GM21723 (cell line): ENCODE measurements at regions not wholly inside any gene's neighbourhood (a gene's known extent, or its start where the extent isn't known, plus 50 kb on each side); places are given as distances from the start of the nearest gene placed in this dataset.

Experiments used
- ATAC-seq: cut with Tn5 transposase; IDR thresholded peaks from one replicate; pipeline ENCODE4 v1.9.1; 2021; ENCODE audit warnings: mild to moderate bottlenecking, moderate library complexity; ENCODE audit not compliant: unreplicated experiment

DNA sequence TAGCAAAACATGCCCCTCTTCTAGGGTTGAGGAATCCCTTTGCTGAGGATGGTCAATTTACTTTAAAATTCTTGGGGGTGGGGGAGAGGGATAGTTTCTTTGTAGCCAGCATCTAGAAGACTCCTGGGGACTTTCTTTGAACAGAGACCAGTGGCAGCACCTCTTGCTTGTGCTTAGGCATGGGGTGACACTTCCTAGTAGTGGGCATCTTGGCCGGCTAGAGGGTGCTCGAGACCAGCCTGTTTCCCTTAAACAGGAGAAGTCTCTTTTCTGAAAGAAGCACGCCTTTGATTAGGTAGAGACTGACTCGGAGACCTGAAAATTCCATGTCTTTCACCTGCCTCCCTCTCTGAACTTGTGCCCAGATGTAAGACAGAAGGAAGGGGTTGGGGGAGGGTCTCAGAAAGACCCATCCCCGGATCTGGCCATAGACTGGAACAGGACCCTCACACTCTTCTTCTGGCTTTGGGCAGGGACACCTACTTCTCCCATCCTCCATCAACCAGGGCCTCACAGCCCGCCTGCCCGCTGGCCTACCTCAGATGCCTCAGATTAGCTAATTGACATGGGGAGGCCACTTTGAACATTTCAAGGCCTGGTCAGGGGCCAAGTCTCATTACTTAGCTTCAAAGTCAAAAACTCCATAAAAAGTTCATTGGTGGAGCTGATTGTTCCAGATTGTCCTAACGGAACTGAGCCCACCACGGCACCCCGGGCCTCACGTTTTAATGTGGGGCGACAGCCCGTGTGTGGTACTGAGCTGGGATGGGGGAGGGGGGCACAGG lies 172.2 kb downstream of the CDC5L start:
- ATAC-seq = no peak

GRCh38 chr6:44560458-44561059 lies 173.1 kb downstream of the CDC5L start:
- ATAC-seq = no peak

- ATAC-seq = no peak
Measured at GRCh38 chr6:44561060-44561623, 173.6 kb downstream of the CDC5L start.

GRCh38 chr6:44561832-44562665 lies 174.5 kb downstream of the CDC5L start:
- ATAC-seq = no peak

DNA sequence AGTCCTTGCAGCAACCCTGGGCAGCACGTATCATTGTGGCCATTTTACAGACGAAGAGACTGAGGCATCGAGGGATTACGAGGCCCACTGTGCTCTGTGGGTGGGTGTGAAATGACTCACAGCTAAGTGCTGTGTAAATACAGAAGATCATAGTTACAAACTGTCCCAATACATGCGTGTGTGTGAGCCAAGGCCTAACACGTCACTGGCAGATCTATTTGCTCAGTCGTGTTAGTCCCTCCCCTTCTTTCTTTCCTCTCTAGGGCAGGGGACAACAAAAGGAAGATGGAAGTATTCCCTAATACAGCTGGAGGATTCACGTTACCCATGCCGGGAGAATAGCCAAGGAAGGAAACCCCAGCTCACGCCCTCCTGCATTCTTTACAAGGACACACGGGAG lies 175.9 kb downstream of the CDC5L start:
- no peak for ATAC-seq

DNA sequence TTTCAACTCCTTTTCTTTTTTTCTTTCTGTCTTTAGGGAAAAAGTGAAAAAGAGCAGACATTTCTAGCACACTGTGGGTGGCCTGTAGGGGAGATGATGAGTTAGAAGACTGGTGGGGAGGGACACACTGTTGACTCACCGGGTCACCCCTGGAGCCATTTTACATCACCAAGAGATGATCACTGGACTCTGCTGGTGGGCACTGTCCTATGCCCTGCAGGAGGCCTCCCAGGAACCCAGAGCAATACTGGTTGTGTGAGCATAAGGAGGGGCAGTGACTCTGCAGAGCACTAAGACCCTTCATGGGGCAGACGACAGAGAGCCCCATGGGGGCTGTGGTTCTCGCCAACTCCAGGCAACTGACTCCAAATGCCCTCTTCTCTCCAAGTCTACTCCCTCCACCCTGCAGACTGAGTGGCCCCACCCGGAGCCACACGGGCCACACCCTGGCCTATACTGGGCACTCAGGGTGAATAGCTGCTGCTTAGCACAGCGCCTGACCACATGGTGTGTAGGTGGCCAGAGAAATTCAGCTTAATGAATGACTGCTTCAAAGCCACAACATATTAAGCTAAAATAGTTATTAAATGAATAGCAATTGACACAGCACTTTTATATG lies 177.5 kb downstream of the CDC5L start:
- no peak for ATAC-seq

GRCh38 chr6:44567406-44567805 lies 179.9 kb downstream of the CDC5L start:
- ATAC-seq = no peak

GRCh38 chr6:44569131-44569530 lies 181.6 kb downstream of the CDC5L start:
- no peak for ATAC-seq

DNA sequence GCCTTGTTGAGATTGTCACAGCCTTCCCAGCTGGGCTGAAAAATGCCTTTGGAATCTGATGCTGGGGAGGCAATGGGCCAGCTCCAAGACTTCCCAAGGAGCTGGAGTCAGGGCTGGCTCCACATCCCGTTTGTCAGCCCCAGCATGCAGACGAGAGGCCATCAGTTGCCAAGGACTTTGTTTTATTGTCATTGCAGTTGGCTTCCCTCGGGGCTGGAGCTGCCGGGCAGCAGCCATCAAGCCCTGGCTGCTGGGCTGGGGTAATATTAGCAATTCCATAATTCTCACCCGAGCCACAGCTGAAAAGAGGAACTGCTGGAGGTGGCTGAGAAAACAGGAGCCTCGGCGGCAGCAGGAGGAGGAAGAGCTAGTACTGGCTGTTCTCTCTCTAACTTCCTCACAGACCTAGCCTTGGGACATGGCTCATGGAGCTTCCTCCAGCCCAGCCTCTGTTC lies 182.5 kb downstream of the CDC5L start:
- no peak for ATAC-seq

DNA sequence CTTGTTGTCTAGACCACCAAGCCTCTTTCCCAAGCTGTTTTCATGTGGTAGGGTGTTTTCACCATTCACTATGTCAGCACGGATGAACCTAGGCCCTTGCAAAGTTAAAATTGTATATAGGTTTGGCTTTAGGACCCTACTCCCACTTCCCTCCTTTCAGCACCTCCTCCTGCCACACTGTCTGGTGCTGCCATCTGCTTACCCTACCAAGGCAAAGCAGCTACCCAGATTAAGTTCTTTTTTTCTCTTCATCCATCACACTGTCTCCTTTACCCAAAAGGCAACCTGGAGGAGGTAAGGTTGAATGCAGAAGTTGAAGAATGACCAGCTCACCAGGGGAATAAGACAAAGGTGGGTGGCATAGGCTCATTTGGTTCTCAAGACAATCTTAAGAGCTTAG lies 184.0 kb downstream of the CDC5L start:
- no peak for ATAC-seq

GRCh38 chr6:44572346-44572745 lies 184.8 kb downstream of the CDC5L start:
- no peak for ATAC-seq

DNA sequence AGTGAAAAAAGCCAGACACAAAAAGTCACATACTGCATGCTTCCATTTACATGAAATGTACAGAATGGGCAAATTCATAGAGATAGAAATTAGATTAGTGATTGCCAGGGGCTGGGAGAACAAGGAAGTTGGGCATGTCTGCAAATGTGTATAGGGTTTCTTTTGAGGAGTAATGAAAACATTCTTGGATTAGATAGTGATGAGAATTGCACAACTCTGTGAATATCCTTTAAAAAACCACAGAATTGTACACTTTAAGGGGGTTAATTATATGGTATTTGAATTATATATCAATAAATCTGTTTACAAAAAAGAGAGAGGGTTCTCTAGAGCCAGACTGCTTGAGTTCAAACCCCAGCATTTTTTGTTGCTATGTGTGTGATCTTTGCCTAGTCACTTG lies 188.1 kb downstream of the CDC5L start:
- ATAC-seq = no peak

DNA sequence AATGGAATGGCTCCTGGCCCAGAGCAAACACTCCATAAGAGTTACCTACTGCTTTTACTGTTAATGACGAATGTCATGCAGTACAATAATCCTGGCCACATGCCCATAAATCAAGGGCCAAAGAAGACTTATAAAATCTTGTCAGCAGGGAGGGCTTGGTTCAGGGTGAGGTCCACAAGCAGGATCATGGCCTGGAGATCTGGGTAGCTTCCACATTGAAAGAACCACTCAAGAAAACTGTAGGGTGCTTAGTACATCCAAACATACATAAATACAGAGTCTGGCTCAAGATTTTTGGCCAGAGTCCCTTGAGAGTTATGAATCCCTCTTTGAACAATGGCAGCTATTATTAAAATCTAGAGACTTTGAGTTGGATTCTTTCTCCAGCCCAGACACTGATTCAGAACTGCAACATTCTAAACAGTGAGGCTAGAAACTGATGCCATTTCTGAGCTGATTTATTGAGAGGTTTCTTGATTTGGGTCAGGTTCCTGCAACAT lies 188.7 kb downstream of the CDC5L start:
- ATAC-seq = no peak

DNA sequence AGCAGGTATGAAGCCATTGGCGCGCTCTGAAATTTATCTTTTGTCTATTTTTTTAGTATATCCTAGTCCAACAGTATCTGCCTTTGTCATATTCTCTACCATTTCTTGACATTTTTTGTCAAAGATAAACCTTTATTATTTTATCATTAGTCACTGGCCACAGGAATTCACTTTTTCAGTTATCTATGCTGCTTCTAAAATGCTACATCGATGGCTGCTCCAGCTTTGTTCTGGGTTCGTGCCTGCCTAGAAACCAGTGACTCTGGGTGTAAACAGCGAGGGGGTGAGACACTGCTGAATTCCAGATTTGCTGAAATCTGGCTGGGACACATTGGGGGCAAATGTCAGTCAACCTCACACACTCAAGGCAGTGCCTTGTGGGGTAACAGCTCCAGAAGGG lies 193.4 kb downstream of the CDC5L start:
- no peak for ATAC-seq

DNA sequence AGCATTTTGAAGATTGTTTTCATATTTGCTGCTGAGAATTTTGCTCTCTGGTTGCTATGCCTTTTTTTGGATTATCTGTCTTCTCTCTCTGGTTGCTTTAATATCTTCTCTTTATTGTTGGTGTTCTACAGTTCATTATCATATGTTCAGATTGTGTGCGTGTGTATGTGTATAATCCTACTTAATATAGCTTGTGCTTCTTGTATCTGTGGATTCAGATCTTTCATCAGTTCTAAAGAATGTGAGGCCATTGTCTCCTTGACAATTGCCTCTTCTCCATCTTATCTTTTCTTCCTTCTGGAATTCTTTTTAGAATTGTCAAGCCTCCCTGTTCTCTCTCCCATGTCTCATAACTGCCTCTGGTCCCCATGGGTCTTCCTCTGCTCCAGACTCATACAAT lies 195.4 kb downstream of the CDC5L start:
- ATAC-seq = no peak

DNA sequence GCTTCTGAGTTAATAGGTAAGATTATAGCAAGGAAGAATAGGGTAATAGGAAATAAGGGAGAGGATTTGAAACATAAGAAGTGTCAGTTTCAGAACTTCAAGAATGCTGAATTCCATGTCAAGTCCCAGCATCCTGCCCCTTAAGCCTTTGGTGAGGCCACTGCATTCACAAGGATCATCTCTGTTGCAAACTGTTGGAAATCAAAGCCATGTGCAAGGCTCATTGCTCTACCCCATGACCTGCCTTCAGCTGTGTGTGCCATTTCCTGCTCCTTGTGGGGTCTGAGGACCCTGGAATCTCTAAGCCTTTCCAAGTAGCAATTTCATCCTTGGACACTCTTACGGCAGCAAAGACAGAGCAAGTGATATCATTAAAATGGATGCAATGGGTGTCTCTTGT lies 203.0 kb downstream of the CDC5L start:
- no peak for ATAC-seq

GRCh38 chr6:44593539-44593944 lies 206.0 kb downstream of the CDC5L start:
- ATAC-seq = no peak

GRCh38 chr6:44594481-44594880 lies 207.0 kb downstream of the CDC5L start:
- no peak for ATAC-seq

DNA sequence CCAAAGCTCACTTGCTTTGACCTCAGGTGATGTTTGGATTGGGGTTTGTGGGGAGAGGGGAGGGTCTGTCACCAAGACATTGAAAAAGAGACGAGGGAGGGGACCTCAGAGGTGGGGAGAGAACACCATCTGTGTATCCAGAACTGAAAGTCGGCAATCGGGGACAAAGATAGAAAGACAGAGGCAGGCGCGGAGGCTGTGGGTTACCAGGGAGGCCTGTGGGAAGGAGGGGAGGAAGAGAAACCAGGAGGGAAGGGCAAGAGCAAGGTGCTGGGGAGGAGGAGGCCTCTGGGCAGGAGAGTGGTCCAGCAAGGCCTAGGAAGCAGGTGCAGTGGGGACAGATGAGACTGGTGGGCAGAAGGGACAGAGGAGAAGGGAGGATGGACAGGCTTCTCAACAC lies 211.2 kb downstream of the CDC5L start:
- ATAC-seq = no peak

DNA sequence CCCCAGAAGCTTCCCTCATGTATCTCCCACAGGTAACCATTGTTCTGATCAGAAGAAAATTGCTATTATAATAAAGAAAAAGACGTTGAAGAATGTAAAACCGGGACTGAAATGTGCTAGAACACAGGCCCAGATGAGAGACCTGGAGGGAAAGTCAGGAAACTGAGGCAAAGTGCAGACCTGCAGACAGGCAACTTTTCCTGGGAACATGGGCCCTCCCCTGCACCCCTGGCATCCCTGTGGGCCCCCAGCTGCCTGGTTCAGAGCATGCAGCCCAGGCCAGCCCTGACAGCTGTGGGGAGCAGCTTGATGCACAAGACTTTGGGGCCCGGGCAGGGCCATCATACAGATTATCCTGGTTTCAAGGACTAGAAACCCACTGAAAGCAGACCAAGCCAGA lies 212.2 kb downstream of the CDC5L start:
- ATAC-seq = no peak
